Brain microvascular endothelial cell (primary cell): ENCODE measurements at regions not wholly inside any gene's neighbourhood (a gene's known extent, or its start where the extent isn't known, plus 50 kb on each side); places are given as distances from the start of the nearest gene placed in this dataset.

Experiments used
- DNase-seq: peaks from one replicate; pipeline ENCODE4 v3.0.0-alpha.2; 2020
- H3K27ac ChIP-seq: fragments of 250-450 bp; sonication (Bioruptor Pico); 2 replicates; pipeline ENCODE4 v1.5.1; 2020; ENCODE audit warnings: mild to moderate bottlenecking, moderate library complexity
- H3K27me3 ChIP-seq: fragments of 250-450 bp; sonication (Bioruptor Pico); replicated peaks from 2 replicates; pipeline ENCODE4 v1.5.1; 2020; ENCODE audit warnings: mild to moderate bottlenecking
- H3K36me3 ChIP-seq: fragments of 250-450 bp; sonication (Bioruptor Pico); replicated peaks from 2 replicates; pipeline ENCODE4 v1.5.1; 2020; ENCODE audit warnings: mild to moderate bottlenecking
- H3K4me3 ChIP-seq: 2 replicates; pipeline ENCODE4 v1.5.1; 2011; ENCODE audit warnings: low read depth, mild to moderate bottlenecking, control low read depth, low read length, moderate library complexity
- in situ Hi-C: cut with HindIII; loops from 2 replicates; pipeline ENCODE4 v1.10.0; 2017; ENCODE audit warnings: low sequenced_read_pairs, low pct_ligation_motif_present
- TF ChIP-seq, protein P1 (sequence below): IDR thresholded peaks from 2 replicates; pipeline ENCODE4 v1.5.1; 2011; ENCODE audit warnings: low read depth, mild to moderate bottlenecking, moderate library complexity, low read length, control low read depth, inconsistent platforms; ENCODE audit errors: missing control alignments

DNA sequence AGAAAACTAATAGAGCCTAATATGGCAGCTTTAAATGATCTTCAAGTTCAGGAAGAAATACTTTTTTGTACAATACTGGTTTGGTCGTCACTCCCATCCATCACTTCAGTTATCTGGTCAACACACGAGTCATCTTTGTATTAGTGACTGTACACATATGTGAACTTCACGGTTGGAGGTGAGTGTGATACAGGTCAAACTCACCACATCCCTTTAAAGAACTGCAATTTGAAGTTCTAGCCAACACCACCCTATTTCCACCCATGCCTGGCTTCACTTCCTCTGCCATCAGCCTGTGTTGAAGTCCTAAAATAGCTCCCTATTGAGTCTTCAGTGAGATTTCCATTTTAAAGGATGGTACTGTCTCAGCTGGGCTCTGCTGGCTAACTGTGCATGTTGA is 361.9 kb downstream of the TXNL1 start:
- no peak for DNase-seq
- no peak overlapping the region for H3K27ac ChIP-seq
- no peak overlapping the region for H3K4me3 ChIP-seq
- H3K27me3 ChIP-seq, result no peaks in the 10 kb centered on the region
- in situ Hi-C loops, result no loop called here
- H3K36me3 ChIP-seq, result no peaks in the 10 kb centered on the region
- TF ChIP-seq, protein P1, sequence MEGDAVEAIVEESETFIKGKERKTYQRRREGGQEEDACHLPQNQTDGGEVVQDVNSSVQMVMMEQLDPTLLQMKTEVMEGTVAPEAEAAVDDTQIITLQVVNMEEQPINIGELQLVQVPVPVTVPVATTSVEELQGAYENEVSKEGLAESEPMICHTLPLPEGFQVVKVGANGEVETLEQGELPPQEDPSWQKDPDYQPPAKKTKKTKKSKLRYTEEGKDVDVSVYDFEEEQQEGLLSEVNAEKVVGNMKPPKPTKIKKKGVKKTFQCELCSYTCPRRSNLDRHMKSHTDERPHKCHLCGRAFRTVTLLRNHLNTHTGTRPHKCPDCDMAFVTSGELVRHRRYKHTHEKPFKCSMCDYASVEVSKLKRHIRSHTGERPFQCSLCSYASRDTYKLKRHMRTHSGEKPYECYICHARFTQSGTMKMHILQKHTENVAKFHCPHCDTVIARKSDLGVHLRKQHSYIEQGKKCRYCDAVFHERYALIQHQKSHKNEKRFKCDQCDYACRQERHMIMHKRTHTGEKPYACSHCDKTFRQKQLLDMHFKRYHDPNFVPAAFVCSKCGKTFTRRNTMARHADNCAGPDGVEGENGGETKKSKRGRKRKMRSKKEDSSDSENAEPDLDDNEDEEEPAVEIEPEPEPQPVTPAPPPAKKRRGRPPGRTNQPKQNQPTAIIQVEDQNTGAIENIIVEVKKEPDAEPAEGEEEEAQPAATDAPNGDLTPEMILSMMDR, result no peak

- peak; percentile 15 for DNase-seq
- no peak overlapping the region for H3K27ac ChIP-seq
- no peak overlapping the region for H3K4me3 ChIP-seq
- in situ Hi-C loops, result no loop called here
- H3K36me3 ChIP-seq, result no peaks in the 10 kb centered on the region
- TF ChIP-seq, protein P1, result no peak
- H3K27me3 ChIP-seq, result no peaks in the 10 kb centered on the region
Observed at GRCh38 chr18:56273541-56274219, 364.7 kb downstream of the TXNL1 start.

GRCh38 chr18:56270671-56271250 is 367.6 kb downstream of the TXNL1 start:
- H3K27me3 ChIP-seq, result no peaks in the 10 kb centered on the region
- TF ChIP-seq, protein P1, result no peak
- no peak for DNase-seq
- H3K27ac ChIP-seq, result no peak overlapping the region
- no peak overlapping the region for H3K4me3 ChIP-seq
- no peaks in the 10 kb centered on the region for H3K36me3 ChIP-seq
- in situ Hi-C loops, result no loop called here

DNA sequence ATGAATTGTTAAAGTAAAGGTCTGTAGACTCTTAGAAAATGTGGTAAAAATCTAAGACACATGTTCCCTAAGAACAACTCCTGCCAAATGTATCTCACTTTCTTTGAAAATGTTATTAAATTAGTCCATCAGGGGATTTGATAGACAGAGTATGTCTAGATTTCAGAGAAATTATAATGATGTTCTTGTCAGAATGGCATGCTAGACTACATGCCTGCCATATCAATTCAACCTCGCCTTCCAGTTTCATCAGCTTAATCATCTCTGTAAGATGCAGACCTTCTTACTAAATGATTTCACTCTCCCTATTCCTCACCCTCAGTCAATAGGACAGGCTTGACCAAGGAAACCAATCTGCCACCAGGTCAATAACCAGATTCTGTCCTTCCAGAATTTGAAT is 368.4 kb downstream of the TXNL1 start:
- in situ Hi-C loops, result no loop called here
- no peak for DNase-seq
- Histone ChIP-seq H3K27ac (no peak overlapping the region), H3K36me3 (no peaks in the 10 kb centered on the region), H3K4me3 (no peak overlapping the region), H3K27me3 (no peaks in the 10 kb centered on the region)
- TF ChIP-seq, protein P1, result no peak

GRCh38 chr18:56268952-56269351 is 369.4 kb downstream of the TXNL1 start:
- H3K27ac ChIP-seq, result no peak overlapping the region
- H3K27me3 ChIP-seq, result no peaks in the 10 kb centered on the region
- TF ChIP-seq, protein P1, result no peak
- in situ Hi-C loops, result no loop called here
- DNase-seq, result no peak
- no peak overlapping the region for H3K4me3 ChIP-seq
- no peaks in the 10 kb centered on the region for H3K36me3 ChIP-seq

DNA sequence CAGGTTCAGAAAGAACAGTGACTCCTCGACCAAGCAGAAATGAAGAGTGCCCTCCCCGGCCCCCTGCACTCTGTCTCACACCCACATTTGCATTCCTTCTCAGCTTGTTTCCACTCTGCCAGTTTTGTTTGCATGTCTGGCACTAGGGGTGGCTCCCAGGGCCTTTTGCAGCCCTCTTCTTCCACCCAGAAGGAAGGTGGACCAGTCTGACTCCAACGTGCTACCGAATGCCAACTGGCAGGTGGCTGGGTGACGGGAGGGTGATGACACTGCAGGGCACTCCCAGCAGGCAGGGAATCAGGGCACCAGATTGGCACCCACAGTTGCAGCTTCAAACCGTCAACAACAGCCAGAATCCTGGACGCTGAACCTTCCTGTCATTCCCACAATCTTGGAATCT is 371.1 kb downstream of the TXNL1 start:
- no peaks in the 10 kb centered on the region for H3K27me3 ChIP-seq
- no peak overlapping the region for H3K4me3 ChIP-seq
- H3K27ac ChIP-seq, result no peak overlapping the region
- DNase-seq, result no peak
- in situ Hi-C loops, result no loop called here
- TF ChIP-seq, protein P1, result no peak
- no peaks in the 10 kb centered on the region for H3K36me3 ChIP-seq
